Posterior cingulate gyrus (tissue), 11 donors: ENCODE measurements at regions not wholly inside any gene's neighbourhood (a gene's known extent, or its start where the extent isn't known, plus 50 kb on each side); places are given as distances from the start of the nearest gene placed in this dataset.

Source experiments
- DNase-seq, 10 donors: peaks; one replicate each; pipeline versions ENCODE4 v3.0.0 to v3.0.0-alpha.2; 2020 to 2021; ENCODE audit warnings: mixed read lengths in 3 of 10
- intact Hi-C: fragments of 100-400 bp; cut with DNase I; formaldehyde crosslinking; loops from one replicate; pipeline ENCODE4 v1.15.1; 2023

DNA sequence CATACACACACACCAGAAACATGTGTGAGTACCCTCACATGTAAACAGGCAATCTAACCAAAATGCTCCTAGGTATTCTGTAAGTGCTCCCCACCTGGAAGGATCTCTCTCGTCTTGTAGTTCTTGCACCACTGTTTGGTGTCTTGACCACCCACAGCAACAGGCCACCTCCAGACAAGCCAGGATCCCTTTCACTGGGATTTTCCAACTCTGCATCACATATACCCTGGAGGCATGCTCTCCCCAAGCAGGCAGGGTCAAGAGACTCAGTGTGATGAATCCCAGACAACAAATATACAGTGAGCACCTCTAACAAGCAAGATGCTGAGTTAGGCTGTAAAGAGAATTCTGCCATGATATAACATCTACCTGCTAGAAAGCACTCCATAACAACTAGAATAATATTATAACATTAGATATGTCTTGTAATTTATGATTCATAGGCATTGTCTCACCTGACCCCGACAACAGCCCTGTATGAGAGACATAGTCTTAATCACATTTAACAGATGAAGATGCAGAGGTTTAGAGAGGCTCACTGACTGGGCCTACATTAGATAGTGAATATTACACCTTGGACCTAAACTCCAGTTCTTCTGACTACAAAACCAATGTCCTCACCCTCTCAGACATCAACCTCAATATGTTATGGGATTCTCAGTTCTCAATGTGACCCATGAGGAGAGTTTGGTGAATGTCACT lies 76.5 kb upstream of the BCL6 start:
- DNase-seq, result no peak
- intact Hi-C loops, result no loop called here

DNA sequence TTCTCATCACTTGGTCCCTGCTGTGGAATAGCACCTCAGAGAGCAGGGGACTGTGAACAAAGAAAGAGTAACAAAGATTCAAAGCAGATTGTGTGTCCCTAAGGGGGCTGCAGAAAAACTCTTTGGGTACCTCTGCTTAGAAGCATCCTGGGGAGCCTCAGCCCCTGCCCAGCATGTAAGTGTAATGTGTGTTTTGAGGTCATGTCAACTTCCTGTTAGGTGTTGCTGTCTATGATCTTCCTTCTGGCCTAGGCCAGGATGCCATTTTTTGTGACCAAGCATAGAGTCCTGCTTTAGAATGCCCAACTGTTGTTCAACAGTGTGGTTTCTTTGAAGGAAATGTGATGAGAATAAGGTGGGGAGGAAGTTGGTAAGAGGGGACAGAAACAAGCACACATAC lies 77.1 kb upstream of the BCL6 start:
- no peak for DNase-seq
- intact Hi-C loops, result no loop called here

DNA sequence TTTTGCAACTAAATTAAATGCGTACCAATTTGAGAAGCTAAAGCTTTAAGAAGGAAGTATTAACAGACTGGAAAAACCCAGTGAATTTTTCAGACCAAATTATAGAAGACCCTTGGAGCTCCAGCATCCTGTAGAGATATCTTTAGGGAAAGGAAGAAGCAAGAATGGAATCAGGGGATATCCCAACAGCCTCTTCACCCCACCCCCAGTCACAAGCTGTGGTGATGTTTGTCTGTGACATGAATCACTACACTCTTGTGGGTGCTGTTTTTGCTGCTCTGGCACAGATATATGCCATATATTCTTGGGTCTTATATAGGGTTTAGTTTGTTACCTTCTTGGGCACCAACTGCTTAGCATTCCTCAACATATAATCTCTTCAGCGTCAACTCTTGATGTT lies 78.5 kb upstream of the BCL6 start:
- no peak for DNase-seq
- intact Hi-C loops, result no loop called here

DNA sequence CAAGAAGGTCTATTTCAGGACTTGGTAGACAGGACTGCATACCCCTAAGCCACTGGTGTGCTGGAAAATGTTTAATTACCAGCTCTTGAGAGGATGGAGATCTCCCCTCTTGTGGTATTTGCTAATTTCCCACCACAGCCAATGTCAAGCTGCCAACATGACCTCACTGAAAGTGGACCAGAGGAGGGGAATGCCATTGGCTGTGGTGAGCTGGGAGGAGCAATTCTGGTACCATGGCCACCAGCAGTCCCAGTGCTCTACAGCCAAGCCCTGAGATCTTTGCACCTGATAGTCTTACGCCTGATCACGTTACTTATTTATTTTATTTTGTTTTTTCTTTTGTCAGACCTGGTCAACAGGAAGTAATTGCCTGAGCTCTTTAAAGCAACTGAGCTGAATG lies 82.5 kb upstream of the BCL6 start:
- no peak for DNase-seq
- intact Hi-C loops, result no loop called here

DNA sequence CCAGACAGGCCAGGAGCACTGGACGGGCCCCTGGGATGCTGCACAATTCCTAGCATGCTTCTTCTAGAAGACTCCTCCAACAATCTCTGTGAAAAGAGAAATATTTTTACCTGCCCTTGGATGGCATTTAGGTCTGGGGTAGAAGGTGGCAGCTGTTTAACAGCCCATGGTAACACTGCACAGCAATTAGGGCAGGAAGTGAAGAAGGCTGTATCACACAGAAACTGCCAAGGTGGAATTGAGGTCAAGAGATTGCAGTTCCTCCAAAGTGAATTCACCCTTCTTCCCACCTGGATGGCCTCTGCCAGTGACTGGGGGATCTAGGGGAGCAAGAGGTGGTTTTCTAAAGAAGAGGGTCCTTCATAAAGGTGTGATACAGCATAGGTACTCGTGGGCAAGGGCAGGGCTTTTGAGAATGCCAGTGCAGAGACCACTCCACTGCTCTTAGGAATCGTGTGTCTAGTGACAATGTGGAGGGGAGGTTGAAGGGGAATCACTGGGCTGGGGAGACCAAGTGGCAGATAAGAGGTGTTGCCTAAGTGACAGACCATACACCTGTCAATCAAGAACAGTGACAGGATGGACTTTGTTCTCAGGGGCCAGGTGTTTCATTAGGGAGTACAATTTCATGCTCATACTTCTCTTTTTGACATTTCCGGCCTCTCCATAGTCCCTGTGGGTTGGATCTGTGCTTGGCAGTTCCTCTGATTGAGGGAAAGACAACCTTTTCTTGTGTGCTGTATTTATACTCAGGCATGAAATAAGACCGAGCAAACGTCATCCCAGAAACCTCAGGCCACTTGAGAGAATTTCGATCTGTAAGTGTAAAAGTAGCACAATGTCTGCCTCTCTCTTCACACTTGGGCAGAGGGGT lies 83.5 kb upstream of the BCL6 start:
- intact Hi-C loops, result no loop called here

DNA sequence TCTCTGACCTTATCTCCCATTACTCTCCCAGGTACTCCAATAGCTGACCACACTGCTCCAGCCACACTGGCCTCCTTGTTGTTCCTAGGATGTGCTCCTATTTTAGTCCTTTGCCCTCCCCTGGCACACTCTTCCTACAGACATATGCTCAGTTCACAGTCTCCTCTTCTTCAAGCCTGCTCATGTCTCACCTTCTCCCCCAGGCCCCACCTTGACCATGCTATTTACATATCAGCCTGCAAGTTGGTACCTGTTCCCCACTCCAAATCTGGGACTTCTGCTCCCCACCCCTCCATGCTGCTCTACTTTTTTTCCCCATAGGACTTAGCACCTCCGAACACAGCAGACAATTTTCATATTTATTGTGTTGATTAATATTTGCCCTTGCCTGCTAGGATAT lies 84.9 kb upstream of the BCL6 start:
- intact Hi-C loops, result no loop called here
- DNase-seq, result no peak

More for the DNA sequence above, 83.5 kb upstream of the BCL6 start:
- DNase-seq, result no peak

DNA sequence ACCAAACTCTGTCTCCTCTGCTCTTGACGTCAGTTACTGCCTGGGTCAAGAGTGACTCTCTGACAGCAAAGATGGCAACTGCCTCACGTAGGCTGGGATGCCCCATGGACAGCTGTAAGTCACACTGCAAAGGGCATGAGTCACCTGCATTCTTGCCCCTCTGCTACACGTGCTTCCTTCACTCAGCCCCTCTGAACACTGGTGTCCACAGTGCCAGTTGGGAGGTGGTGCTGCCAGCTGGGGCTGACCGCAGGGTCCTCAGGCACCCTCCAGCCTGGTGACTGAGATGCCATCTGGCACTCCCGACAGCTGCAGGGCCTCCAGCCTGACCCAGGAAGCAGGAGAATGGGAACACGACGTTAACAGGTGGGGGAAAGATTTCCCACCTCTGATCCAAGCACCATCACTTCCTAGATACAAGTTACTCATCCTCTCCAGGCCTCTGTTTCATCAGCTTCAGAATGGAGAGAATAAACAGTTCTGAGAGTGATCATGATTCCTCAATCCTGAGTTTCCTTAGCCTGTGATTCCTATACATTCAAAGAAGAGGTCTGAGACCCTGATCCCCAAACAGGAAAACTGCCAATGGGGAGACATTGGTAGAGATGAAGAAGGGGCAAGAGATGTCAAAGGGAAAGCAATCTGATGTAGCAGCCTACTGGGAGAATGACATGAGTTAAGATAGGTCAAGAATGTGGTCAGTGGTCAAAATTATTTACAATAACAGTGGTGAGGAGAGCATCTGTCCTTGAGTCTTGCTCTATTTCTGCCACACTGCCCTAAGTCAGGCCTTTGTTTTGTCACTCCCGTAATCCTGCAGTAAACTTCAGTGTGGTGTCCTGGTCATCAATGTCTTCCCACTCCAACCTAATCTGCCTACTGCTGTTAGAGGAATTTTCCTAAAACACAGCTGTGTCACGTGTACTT lies 86.1 kb upstream of the BCL6 start:
- intact Hi-C loops, result no loop called here
- DNase-seq, result no peak

DNA sequence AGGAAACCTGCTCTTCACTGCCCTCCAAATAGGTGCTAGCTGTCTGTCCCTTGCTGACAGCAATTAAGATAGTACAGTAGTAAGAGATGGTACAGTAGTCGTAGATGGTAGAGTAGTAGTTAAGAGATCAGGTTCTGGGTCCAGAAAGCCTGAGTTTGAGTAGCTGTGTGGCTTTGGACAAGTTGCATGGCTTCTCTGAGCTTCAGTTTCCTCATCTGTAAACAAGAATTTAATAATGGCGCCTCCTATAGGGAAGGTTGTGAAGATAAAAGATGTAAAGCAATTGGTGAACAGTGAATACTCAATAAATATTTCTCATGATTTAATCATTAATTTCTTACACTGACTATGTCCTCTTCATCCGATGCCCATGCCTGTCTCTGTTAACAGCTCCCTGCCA lies 86.9 kb upstream of the BCL6 start:
- no peak for DNase-seq
- intact Hi-C loops, result no loop called here

DNA sequence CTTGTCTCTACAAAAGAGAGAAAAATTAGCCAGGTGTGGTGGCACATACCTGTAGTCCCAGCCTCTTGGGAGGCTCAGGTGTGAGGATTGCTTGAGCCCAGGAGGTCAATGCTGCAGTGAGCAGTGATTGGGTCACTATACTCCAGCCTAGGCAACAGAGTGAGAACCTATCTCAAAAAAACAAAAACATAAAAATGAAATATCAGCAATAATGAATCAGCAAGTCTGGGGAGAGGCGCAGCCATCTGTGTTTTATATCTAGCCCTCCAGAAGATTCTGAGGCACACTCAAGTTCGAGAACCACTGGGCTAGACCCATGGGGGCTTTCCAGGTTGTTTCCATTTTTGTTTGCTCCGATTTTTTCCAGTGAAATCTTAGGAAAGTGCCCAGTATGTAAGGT lies 88.1 kb upstream of the BCL6 start:
- intact Hi-C loops, result no loop called here
- no peak for DNase-seq

DNA sequence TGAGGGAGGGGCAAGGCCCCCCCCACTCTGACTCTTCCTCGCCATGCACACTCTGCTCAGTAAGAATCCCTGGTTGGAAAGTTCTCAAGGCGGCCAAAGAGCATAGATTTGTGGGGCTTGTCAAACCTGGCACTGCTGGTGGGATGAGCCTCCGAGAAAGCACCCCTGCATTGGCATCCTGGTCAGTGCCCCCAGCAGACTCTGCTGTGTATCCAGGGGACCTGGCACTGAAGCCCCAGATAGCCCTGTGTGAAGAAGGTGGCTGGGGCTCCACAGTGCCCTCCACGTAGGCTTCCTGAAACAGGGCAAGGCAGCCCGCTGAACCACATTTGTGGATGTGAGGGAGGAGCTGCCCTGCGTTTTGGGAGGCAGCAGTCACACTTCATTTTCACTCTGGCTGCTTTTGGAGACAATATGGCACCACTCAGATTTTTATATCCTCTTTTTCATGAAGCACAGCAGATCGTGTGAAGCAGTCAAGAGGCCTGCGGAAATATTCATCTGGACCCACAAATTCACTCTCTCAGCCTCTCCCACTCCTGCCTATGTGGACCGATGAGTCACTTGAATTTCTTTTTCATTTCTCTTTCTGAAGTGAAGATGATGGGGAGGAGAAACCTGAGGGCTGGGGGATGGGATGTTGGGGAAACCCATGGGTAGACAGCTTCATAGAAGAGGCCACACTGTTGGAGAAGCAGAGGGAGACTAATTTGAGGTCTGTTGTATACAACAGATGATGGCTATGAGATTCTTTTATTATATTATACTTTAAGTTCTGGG lies 88.7 kb upstream of the BCL6 start:
- DNase-seq, result peak in 1 of 10 donors; percentile 61

DNA sequence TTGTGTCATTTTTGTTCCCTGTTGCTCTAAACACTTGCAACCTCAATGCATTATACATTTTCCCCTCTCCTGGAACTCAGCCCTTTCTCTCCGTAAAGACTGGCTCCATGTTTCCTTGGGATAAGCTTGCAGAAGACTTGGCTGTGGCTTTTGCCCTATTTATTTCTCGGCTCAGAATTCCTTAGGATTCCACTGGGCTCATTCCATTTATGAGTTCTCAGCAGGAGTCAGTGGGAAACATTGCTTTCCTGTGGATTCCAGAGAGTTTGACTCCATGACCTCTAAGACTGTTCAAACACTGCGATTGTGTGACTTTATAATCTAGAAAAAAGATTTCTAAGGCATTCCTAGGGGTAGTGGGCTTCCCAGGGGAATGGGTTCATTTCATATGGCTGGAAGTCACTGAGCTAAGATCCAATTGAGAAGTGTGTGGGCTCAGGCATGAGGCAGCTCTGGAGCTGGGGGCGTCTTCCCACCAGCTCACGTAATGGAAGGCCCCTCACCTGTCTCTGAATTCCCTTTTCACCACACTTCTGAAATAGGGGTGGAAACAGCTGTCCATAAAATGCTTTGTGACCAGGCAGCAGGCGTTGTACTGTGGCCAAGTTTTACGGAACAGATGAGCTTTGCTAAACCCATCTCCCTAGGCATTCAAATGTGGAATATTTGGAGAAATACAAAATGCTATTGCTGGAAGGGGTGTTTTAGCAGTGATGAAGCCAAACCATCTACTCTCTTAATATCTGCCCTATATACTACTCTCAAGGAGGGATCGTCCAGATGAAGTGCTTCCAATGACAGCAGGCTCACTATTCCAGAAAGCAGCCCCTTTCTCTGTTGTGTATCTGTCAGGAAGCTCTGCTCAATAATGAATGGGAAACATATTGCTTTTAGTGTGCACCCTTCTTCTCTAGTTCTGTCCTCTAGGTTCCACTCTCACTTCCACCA lies 91.8 kb upstream of the BCL6 start:
- intact Hi-C loops, result no loop called here
- no peak for DNase-seq

More for the DNA sequence above, 88.7 kb upstream of the BCL6 start:
- intact Hi-C loops, result no loop called here

DNA sequence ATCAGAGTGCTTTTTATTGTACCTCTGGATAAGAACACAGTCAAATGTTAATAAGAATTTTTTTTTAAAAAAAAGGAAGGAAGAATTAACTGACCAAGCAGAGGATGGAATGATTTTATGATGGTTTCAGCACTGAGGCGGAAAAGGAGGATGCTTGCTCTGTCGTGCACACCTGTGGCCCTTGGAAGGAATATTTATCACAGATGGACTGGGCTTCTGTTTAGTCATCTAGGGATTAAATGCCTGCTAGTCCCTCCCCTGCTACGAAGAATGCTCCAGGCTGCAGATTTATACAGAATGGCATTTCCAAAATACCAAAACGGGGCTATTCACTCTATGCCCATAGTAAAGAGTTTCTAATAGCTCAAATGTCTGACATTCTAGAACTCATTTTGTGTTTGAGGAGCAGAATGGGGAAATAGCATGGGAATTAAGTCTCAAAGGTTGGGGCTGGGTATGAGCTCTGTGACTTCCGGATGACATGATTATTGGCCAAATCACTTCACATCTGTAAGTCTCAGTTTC lies 92.8 kb upstream of the BCL6 start:
- DNase-seq, result no peak

DNA sequence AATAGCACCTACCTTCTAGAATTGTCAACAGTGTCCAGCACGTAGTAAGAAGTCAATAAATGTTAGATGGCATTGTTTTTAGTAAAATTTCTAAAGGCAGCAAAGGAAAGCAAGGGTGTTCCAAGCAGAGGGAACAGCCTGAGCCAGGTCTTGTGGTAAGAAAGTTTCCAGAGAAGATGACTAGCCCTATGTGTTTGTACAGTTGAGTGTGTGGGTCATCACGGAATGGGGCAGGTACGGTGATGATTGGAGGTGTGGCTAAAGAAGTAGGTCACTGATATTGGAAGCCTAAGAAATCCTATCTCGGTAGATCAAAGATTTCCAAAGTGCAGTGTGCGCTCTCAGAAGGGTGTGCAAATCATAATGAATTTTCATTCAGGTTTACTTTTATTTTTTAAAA lies 94.2 kb upstream of the BCL6 start:
- intact Hi-C loops, result no loop called here
- DNase-seq, result no peak

More for the DNA sequence above, 92.8 kb upstream of the BCL6 start:
- intact Hi-C loops, result no loop called here

DNA sequence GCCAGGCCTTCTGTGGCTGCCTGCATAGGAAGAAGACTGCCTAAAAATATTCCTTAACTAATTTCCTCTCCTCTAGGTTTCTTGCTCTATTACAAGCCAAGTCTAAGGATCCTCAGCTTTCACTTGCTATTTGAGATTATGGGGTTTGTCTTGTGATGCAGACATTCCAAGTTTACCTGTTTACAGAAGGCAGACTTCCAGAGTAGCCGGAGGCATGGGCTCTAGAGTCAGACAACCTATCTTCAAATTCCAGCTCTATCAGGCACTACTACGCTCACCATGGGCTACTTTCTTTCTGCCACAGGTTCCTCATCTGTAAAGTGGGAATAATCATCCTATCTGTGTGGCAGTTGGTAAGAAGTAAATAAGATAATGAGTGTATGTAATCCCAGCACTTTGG lies 95.6 kb upstream of the BCL6 start:
- no peak for DNase-seq
- intact Hi-C loops, result no loop called here

DNA sequence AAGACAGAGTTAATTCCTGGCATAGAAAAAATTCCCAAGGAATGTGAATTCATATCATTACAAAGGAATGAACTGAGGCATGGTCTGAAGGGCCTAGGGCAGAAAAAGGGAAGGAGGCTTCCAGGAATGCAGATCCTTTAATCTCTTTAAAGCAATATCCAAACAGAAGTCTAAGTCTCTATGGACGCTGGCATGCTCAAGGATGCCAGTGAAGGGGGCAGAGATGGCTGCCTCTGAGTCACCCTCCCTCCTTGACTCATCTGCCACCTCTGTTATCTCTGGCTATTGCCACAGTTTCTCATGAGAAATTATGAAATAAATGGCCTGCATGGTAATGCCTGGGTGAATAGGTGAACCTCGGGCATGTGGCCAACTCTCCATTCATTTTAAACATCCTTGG lies 96.3 kb upstream of the BCL6 start:
- DNase-seq, result no peak
- intact Hi-C loops, result no loop called here

DNA sequence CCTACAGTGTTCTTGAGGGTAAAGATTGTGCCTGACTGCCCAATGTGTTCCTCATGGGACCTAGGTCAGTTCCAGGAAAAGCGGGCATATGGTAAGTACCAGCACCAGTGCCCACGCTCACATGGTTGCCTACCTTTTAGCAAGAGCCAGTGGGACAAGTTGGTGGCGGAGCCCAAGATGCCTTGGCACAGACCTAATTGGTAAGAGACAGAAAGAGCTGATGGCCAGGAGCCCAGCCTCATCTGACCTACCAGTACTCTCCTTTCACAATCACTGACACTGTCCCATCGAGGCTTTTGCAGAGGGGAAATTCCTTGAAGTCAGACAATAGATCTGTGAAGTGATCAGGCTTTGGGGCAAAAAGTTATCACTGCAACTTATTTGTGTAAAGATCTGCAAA lies 98.4 kb upstream of the BCL6 start:
- intact Hi-C loops, result no loop called here
- no peak for DNase-seq

DNA sequence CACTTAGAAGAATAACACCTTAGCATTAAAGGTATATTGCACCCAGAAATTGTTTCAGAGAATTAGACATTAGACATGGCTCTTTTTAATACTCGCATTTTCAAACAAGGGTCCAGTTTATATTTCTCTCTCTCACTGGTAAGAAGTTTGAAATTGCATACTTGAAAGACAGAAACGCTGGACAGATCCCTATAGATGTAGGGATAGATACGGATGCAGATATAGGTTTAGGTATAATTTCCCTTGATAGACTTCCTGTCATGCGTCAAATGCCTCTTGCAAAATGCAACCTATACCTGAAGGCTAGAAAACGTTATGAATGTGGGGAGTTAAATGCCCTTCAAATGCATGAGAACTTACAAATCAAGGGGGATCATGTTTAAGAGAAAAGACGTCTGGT lies 99.4 kb upstream of the BCL6 start:
- intact Hi-C loops, result no loop called here
- no peak for DNase-seq

DNA sequence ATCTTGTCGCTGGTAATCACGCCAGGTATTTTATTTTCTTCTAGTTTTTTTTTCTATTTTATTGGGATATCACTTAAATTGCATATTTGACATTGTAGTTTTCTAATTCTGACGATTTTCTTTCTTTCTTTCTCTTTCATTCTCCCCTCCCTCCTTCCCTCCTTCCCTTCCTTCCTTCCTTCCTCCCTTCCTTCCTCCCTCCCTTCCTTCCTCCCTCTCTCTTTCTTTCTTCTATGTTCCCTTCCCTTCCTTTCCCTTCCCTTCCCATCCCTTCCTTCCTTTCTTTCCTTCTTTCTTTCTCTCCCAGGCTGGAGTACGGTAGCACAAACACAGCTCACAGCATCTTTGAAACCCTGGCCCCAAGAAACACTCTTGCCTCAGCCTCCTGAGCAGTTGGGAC lies 100.6 kb upstream of the BCL6 start:
- intact Hi-C loops, result no loop called here
- DNase-seq, result no peak

DNA sequence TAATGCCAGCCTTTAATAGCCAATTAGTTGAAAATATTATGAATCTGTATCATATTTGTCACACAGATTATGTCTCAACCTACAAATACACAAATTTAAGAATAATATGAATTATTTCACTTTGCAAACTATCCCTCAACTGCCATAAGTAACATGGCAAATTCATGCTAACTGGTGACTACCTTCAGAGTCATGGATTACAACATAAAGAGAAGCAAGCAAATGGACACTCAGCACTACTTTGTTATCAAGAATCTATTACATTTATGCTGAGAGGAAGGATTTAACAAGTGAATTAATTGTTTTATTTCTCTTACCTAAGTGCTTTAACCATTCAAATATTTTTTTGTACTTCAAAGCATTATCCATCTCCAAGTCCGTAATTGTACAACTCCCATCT lies 103.1 kb upstream of the BCL6 start:
- intact Hi-C loops, result no loop called here
- DNase-seq, result no peak
